DND-41 (cell line): ENCODE measurements at regions not wholly inside any gene's neighbourhood (a gene's known extent, or its start where the extent isn't known, plus 50 kb on each side); places are given as distances from the start of the nearest gene placed in this dataset.

Experiments used
- EZH2 ChIP-seq: IDR thresholded peaks from 3 replicates; pipeline ENCODE4 v1.6.1; 2012; ENCODE audit warnings: borderline replicate concordance, low read depth, mild to moderate bottlenecking, moderate library complexity, low read length, inconsistent platforms; ENCODE audit not compliant: severe bottlenecking
- TF ChIP-seq, protein P1 (sequence below): IDR thresholded peaks from 2 replicates; pipeline ENCODE4 v1.5.1; 2012; ENCODE audit warnings: borderline replicate concordance, low read length, moderate library complexity, mild to moderate bottlenecking; ENCODE audit not compliant: poor library complexity, severe bottlenecking; ENCODE audit errors: extremely low read depth

DNA sequence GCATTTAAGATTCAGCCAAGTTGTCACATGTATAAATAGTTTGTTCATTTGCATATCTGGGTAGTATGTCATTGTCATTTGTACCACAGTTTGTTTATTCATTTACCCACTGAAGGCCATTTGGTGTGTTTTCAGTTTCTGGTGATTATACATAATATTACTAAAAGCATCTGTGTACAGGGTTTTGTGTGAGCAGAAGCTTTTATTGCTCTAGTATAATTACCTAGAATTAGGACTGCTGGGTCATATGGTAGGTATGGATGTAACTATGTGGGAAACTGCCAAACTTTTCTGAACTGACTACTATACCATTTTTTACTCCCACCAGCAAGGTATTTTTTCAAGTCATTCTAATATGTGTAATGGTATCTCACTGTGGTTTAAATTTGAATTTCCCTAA lies 584.0 kb upstream of the GHITM start:
- TF ChIP-seq, protein P1, sequence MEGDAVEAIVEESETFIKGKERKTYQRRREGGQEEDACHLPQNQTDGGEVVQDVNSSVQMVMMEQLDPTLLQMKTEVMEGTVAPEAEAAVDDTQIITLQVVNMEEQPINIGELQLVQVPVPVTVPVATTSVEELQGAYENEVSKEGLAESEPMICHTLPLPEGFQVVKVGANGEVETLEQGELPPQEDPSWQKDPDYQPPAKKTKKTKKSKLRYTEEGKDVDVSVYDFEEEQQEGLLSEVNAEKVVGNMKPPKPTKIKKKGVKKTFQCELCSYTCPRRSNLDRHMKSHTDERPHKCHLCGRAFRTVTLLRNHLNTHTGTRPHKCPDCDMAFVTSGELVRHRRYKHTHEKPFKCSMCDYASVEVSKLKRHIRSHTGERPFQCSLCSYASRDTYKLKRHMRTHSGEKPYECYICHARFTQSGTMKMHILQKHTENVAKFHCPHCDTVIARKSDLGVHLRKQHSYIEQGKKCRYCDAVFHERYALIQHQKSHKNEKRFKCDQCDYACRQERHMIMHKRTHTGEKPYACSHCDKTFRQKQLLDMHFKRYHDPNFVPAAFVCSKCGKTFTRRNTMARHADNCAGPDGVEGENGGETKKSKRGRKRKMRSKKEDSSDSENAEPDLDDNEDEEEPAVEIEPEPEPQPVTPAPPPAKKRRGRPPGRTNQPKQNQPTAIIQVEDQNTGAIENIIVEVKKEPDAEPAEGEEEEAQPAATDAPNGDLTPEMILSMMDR: no peak
- no peak for TF ChIP-seq EZH2
